K562 (cell line): ENCODE measurements at regions not wholly inside any gene's neighbourhood (a gene's known extent, or its start where the extent isn't known, plus 50 kb on each side); places are given as distances from the start of the nearest gene placed in this dataset.
A peak's percentile ranks its signal among the peaks of the same experiment; 100 is the strongest.

ENCODE experiments used
- BACH1 ChIP-seq: fragments of 200-800 bp; sonication (Bioruptor generic); IDR thresholded peaks from 2 replicates; pipeline ENCODE4 v1.6.1; 2016; ENCODE audit warnings: missing genetic modification characterization, missing compliant biosample characterization
- BMI1 ChIP-seq: fragments of 150-350 bp; IDR thresholded peaks from 2 replicates; pipeline ENCODE4 v1.6.1; 2014; ENCODE audit warnings: low read length
- BRF2 ChIP-seq: IDR thresholded peaks from 3 replicates; pipeline ENCODE4 v1.6.1; 2011; ENCODE audit warnings: borderline replicate concordance, mild to moderate bottlenecking; ENCODE audit not compliant: insufficient read length, insufficient read depth
- DIDO1 ChIP-seq: fragments of 450-650 bp; IDR thresholded peaks from 2 replicates; pipeline ENCODE4 v1.6.1; 2016; ENCODE audit warnings: low read depth, missing biosample characterization, missing genetic modification characterization
- DMBX1 ChIP-seq: fragments of 250-450 bp; sonication (Bioruptor Pico); IDR thresholded peaks from 2 replicates; pipeline ENCODE4 v1.8.0; 2022; ENCODE audit warnings: inconsistent platforms, mild to moderate bottlenecking, moderate library complexity, borderline replicate concordance
- GABPA ChIP-seq: fragments of 200-800 bp; sonication (Bioruptor generic); conservative IDR thresholded peaks from 2 replicates; pipeline ENCODE4 v1.6.1; 2016; ENCODE audit warnings: low read depth, missing genetic modification characterization, missing compliant biosample characterization
- GABPB2 ChIP-seq: fragments of 250-450 bp; sonication (Bioruptor Pico); conservative IDR thresholded peaks from 2 replicates; pipeline ENCODE4 v1.5.1; 2021; ENCODE audit warnings: mild to moderate bottlenecking
- GATAD2A ChIP-seq: fragments of 450-650 bp; IDR thresholded peaks from 2 replicates; pipeline ENCODE4 v1.6.1; 2017
- HIVEP1 ChIP-seq: fragments of 250-450 bp; sonication (Bioruptor Pico); IDR thresholded peaks from 2 replicates; pipeline ENCODE4 v1.4.0; 2020; ENCODE audit warnings: mild to moderate bottlenecking
- KAT8 ChIP-seq: fragments of 450-650 bp; IDR thresholded peaks from 2 replicates; pipeline ENCODE4 v1.6.1; 2016; ENCODE audit warnings: low read depth, mild to moderate bottlenecking
- KDM4B ChIP-seq, 2 experiments: fragments of 450-650 bp in 1 of 2; sonication (generic) in 1 of 2; IDR thresholded peaks; 2 replicates each; pipeline ENCODE4 v1.6.1; 2016 to 2017; ENCODE audit warnings: borderline replicate concordance in 2 of 2, antibody characterized with exemption in 1 of 2, low read depth in 1 of 2, mild to moderate bottlenecking in 1 of 2
- NFIC ChIP-seq: fragments of 450-650 bp; IDR thresholded peaks from 2 replicates; pipeline ENCODE4 v1.6.1; 2017; ENCODE audit warnings: mild to moderate bottlenecking, inconsistent platforms
- PCBP2 ChIP-seq: fragments of 200-400 bp; formaldehyde crosslinking; IDR thresholded peaks from 2 replicates; pipeline ENCODE4 v1.6.1; 2018; ENCODE audit warnings: low read length, low read depth, mild to moderate bottlenecking, moderate library complexity; ENCODE audit not compliant: poor library complexity, severe bottlenecking
- RBM15 ChIP-seq: fragments of 200-400 bp; formaldehyde crosslinking; IDR thresholded peaks from 2 replicates; pipeline ENCODE4 v1.6.1; 2018; ENCODE audit warnings: mild to moderate bottlenecking, low read length, moderate library complexity; ENCODE audit not compliant: insufficient read depth
- RFX5 ChIP-seq: IDR thresholded peaks from 2 replicates; pipeline ENCODE4 v1.6.1; 2011; ENCODE audit warnings: low read depth, mild to moderate bottlenecking, improper control_type of control experiment, low read length
- SLC30A9 ChIP-seq: fragments of 250-450 bp; sonication (Bioruptor Pico); IDR thresholded peaks from 2 replicates; pipeline ENCODE4 v1.8.0; 2022; ENCODE audit warnings: mild to moderate bottlenecking, moderate library complexity
- TCF3 ChIP-seq: sonication (generic); formaldehyde crosslinking; IDR thresholded peaks from 2 replicates; pipeline ENCODE4 v1.4.0; 2020; ENCODE audit warnings: mild to moderate bottlenecking, missing genetic modification reagents
- XRCC4 ChIP-seq: IDR thresholded peaks from one replicate; pipeline ENCODE4 v1.6.1; 2011; ENCODE audit not compliant: insufficient read depth, insufficient read length; ENCODE audit errors: extremely low read depth
- ZNF140 ChIP-seq: fragments of 250-450 bp; sonication (Bioruptor Pico); IDR thresholded peaks from 2 replicates; pipeline ENCODE4 v1.8.0; 2021; ENCODE audit warnings: moderate library complexity, mild to moderate bottlenecking, inconsistent platforms
- ZNF41 ChIP-seq: fragments of 250-450 bp; sonication (Bioruptor Pico); conservative IDR thresholded peaks from 2 replicates; pipeline ENCODE4 v1.4.0; 2020; ENCODE audit warnings: mild to moderate bottlenecking
- ZNF445 ChIP-seq: fragments of 250-450 bp; sonication (Bioruptor Pico); IDR thresholded peaks from 2 replicates; pipeline ENCODE4 v1.4.0; 2020; ENCODE audit warnings: low read depth, mild to moderate bottlenecking, moderate library complexity
- TF ChIP-seq, protein P1 (sequence below): fragments of 450-650 bp; conservative IDR thresholded peaks from 2 replicates; pipeline ENCODE4 v1.6.1; 2016; ENCODE audit warnings: missing genetic modification characterization, low read depth, mild to moderate bottlenecking, control low read depth, missing compliant biosample characterization
- TF ChIP-seq, protein P2 (sequence below): fragments of 450-650 bp; IDR thresholded peaks from 2 replicates; pipeline ENCODE4 v1.6.1; 2016
- TF ChIP-seq, protein P3 (sequence below): IDR thresholded peaks from 2 replicates; pipeline ENCODE4 v1.6.1; 2014; ENCODE audit warnings: antibody characterized with exemption

DNA sequence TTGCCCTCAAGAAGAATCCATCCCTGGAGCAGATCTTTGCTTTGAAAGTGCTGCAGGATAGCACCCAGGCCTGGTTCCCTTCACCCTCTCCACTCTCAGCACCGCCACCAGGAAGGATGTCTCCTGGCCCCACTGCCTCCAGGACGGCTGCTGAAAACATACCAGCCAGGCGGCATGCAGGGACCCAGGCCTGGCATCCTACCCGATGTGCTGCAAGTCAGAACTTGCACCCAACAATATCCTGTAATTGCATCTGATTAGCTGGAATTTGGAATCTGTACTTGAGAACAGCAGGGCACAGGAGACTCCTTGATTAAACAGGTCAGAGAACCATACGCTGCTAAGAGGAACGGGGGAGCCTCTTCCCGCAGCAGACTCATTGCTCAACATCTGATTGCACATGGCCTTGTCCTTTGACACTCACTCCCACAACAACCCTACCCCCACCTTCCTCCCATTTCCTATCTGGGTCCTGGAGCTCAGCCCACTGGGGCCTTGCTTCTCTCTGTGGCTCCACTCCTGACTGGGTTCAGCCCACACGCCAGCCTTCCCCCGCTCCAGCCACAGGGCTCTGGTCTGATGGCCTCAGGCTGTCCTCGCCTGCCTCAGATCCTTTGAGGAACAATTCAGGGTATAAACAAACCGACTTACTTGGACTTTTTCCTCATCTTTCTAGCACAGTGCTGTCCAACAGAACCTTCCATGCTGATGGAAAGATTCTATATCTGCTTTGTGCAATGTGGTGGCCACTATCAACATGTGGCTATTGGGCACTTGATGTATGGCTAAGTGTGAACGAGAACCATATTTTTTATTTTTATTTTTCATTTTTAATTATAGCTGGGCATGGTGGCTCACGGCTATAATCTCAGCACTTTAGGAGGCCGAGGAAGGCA, 78.0 kb downstream of the FGD2 start (continued):
- TF ChIP-seq GABPB2: no peak
- TF ChIP-seq BACH1 (tag): peak; percentile 63; the same call in 1 of the 2 replicates
- no peak for TF ChIP-seq XRCC4
- TF ChIP-seq, protein P1, sequence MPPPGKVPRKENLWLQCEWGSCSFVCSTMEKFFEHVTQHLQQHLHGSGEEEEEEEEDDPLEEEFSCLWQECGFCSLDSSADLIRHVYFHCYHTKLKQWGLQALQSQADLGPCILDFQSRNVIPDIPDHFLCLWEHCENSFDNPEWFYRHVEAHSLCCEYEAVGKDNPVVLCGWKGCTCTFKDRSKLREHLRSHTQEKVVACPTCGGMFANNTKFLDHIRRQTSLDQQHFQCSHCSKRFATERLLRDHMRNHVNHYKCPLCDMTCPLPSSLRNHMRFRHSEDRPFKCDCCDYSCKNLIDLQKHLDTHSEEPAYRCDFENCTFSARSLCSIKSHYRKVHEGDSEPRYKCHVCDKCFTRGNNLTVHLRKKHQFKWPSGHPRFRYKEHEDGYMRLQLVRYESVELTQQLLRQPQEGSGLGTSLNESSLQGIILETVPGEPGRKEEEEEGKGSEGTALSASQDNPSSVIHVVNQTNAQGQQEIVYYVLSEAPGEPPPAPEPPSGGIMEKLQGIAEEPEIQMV: no peak
- TF ChIP-seq GABPA: peak; percentile 69
- no peak for TF ChIP-seq RBM15
- peak in 1 of 2 experiments; percentile 81; a peak in 1 of 4 replicates for TF ChIP-seq KDM4B (IDR thresholded peaks at IDR 0.05; ENCODE audit: borderline replicate concordance in 2 of 2, low read depth in 1 of 2)
- TF ChIP-seq PCBP2: no peak
- TF ChIP-seq RFX5: no peak
- TF ChIP-seq TCF3 (CRISPR knock-in tag): peak; percentile 84
- 0 out of 2 replicates have a peak, but pooled peaks have one; percentile 37 for TF ChIP-seq HIVEP1 (CRISPR knock-in tag)
- peak; percentile 75; the same call in 1 of the 2 replicates for TF ChIP-seq DIDO1 (tag)
- TF ChIP-seq, protein P2, sequence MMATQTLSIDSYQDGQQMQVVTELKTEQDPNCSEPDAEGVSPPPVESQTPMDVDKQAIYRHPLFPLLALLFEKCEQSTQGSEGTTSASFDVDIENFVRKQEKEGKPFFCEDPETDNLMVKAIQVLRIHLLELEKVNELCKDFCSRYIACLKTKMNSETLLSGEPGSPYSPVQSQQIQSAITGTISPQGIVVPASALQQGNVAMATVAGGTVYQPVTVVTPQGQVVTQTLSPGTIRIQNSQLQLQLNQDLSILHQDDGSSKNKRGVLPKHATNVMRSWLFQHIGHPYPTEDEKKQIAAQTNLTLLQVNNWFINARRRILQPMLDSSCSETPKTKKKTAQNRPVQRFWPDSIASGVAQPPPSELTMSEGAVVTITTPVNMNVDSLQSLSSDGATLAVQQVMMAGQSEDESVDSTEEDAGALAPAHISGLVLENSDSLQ: peak; percentile 74
- TF ChIP-seq NFIC: peak; percentile 89
- peak; percentile 6 for TF ChIP-seq ZNF41 (CRISPR knock-in tag)
- TF ChIP-seq KAT8: 0 out of 2 replicates have a peak, but pooled peaks have one; percentile 14
- TF ChIP-seq SLC30A9: no peak
- TF ChIP-seq GATAD2A: peak; percentile 100
- peak; percentile 66; the same call in 1 of the 2 replicates for TF ChIP-seq ZNF140
- no peak; the same call in none of the 2 replicates for TF ChIP-seq ZNF445 (CRISPR knock-in tag)
- TF ChIP-seq BRF2: no peak
- TF ChIP-seq BMI1: no peak
- TF ChIP-seq, protein P3, sequence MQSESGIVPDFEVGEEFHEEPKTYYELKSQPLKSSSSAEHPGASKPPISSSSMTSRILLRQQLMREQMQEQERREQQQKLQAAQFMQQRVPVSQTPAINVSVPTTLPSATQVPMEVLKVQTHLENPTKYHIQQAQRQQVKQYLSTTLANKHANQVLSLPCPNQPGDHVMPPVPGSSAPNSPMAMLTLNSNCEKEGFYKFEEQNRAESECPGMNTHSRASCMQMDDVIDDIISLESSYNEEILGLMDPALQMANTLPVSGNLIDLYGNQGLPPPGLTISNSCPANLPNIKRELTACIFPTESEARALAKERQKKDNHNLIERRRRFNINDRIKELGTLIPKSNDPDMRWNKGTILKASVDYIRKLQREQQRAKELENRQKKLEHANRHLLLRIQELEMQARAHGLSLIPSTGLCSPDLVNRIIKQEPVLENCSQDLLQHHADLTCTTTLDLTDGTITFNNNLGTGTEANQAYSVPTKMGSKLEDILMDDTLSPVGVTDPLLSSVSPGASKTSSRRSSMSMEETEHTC: peak; percentile 39; the same call in 1 of the 2 replicates
- peak; percentile 85 for TF ChIP-seq DMBX1 (CRISPR knock-in tag)
